MM.1S (cell line): ENCODE measurements at regions not wholly inside any gene's neighbourhood (a gene's known extent, or its start where the extent isn't known, plus 50 kb on each side); places are given as distances from the start of the nearest gene placed in this dataset.

ENCODE experiments used
- DNase-seq: peaks from one replicate; pipeline ENCODE4 v3.0.0-alpha.2; 2015
- H2AFZ ChIP-seq: fragments of 300-600 bp; sonication (generic); 2 replicates; pipeline ENCODE4 v1.6.0; 2016; ENCODE audit warnings: antibody characterized with exemption, low read length
- H3F3A ChIP-seq: fragments of 300-600 bp; sonication (generic); 2 replicates; pipeline ENCODE4 v1.6.1; 2016; ENCODE audit warnings: mild to moderate bottlenecking, antibody characterized with exemption, low read length, moderate library complexity, mixed read lengths; ENCODE audit not compliant: insufficient read depth
- H3K27ac ChIP-seq: fragments of 300-600 bp; sonication (generic); 2 replicates; pipeline ENCODE4 v1.5.1; 2016; ENCODE audit warnings: mild to moderate bottlenecking, low read length
- H3K27me3 ChIP-seq: fragments of 300-600 bp; sonication (generic); replicated peaks from 2 replicates; pipeline ENCODE4 v1.6.0; 2016; ENCODE audit warnings: low read length; ENCODE audit not compliant: insufficient read depth
- H3K36me3 ChIP-seq: fragments of 300-600 bp; sonication (generic); replicated peaks from 2 replicates; pipeline ENCODE4 v1.6.1; 2016; ENCODE audit warnings: mild to moderate bottlenecking, low read length, mixed read lengths; ENCODE audit not compliant: insufficient read depth
- H3K4me1 ChIP-seq: fragments of 300-600 bp; sonication (generic); 2 replicates; pipeline ENCODE4 v1.6.1; 2016; ENCODE audit warnings: low read length, mixed read lengths
- H3K4me2 ChIP-seq: fragments of 300-600 bp; sonication (generic); 2 replicates; pipeline ENCODE4 v1.6.0; 2016; ENCODE audit warnings: low read depth, low read length
- H3K4me3 ChIP-seq: fragments of 300-600 bp; sonication (generic); 2 replicates; pipeline ENCODE4 v1.5.1; 2016; ENCODE audit warnings: low read length, mixed read lengths
- H3K79me2 ChIP-seq: fragments of 300-600 bp; sonication (generic); 2 replicates; pipeline ENCODE4 v1.6.1; 2016; ENCODE audit warnings: mixed run types, low read length, mixed read lengths
- H3K9ac ChIP-seq: fragments of 300-600 bp; sonication (generic); 2 replicates; pipeline ENCODE4 v1.6.1; 2016; ENCODE audit warnings: low read length, mixed read lengths
- H3K9me2 ChIP-seq: fragments of 300-600 bp; sonication (generic); replicated peaks from 2 replicates; pipeline ENCODE4 v1.6.1; 2016; ENCODE audit warnings: mild to moderate bottlenecking, low read length, mixed read lengths; ENCODE audit not compliant: insufficient read depth
- H3K9me3 ChIP-seq: fragments of 300-600 bp; sonication (generic); replicated peaks from 2 replicates; pipeline ENCODE4 v1.6.1; 2016; ENCODE audit warnings: mild to moderate bottlenecking, low read length, mixed read lengths; ENCODE audit not compliant: insufficient read depth
- H4K20me1 ChIP-seq: fragments of 300-600 bp; sonication (generic); 2 replicates; pipeline ENCODE4 v1.6.1; 2016; ENCODE audit warnings: mild to moderate bottlenecking, low read length, moderate library complexity, mixed read lengths; ENCODE audit not compliant: insufficient read depth
- CTCF ChIP-seq: fragments of 300-600 bp; sonication (generic); IDR thresholded peaks from 2 replicates; pipeline ENCODE4 v1.5.1; 2016; ENCODE audit warnings: antibody characterized with exemption, low read length, mixed read lengths
- EZH2 ChIP-seq: fragments of 300-600 bp; sonication (generic); optimal IDR thresholded peaks from 2 replicates; pipeline ENCODE3; 2017; ENCODE audit warnings: low read depth, mild to moderate bottlenecking, antibody characterized with exemption, low read length, mixed read lengths
- EZH2phosphoT487 ChIP-seq: fragments of 300-600 bp; sonication (generic); IDR thresholded peaks from 2 replicates; pipeline ENCODE4 v1.6.1; 2018; ENCODE audit warnings: antibody characterized with exemption, low read length

GRCh38 chr18:6505498-6505875 lies 90.8 kb upstream of the L3MBTL4 start:
- Histone ChIP-seq H3K27ac (no peak overlapping the region), H3K4me3 (no peak overlapping the region), H3K9me3 (no peaks in the 10 kb centered on the region), H3K9ac (no peak overlapping the region), H4K20me1 (no peaks in the 10 kb centered on the region), H3K4me2 (no peak overlapping the region), H2AFZ (no peak overlapping the region), H3K36me3 (no peaks in the 10 kb centered on the region), H3K79me2 (no peaks in the 10 kb centered on the region), H3K4me1 (no peaks in the 10 kb centered on the region), H3K27me3 (no peaks in the 10 kb centered on the region), H3K9me2 (no peaks in the 10 kb centered on the region), H3F3A (no peaks in the 10 kb centered on the region)
- TF ChIP-seq EZH2phosphoT487 (no peak), EZH2 (no peak), CTCF (no peak)
- no peak for DNase-seq

GRCh38 chr18:6509417-6509816 lies 94.7 kb upstream of the L3MBTL4 start:
- TF ChIP-seq EZH2 (no peak), EZH2phosphoT487 (no peak)
- no peaks in the 10 kb centered on the region for H4K20me1 ChIP-seq
- no peaks in the 10 kb centered on the region for H3F3A ChIP-seq
- H2AFZ ChIP-seq, result no peak overlapping the region
- no peaks in the 10 kb centered on the region for H3K9me2 ChIP-seq
- H3K79me2 ChIP-seq, result no peaks in the 10 kb centered on the region
- H3K36me3 ChIP-seq, result no peaks in the 10 kb centered on the region
- no peaks in the 10 kb centered on the region for H3K4me1 ChIP-seq
- H3K27me3 ChIP-seq, result no peaks in the 10 kb centered on the region
- no peak overlapping the region for H3K4me3 ChIP-seq
- DNase-seq, result no peak
- no peak overlapping the region for H3K4me2 ChIP-seq
- no peak overlapping the region for H3K27ac ChIP-seq
- H3K9me3 ChIP-seq, result no peaks in the 10 kb centered on the region
- no peak overlapping the region for H3K9ac ChIP-seq

- TF ChIP-seq CTCF, result no peak
- TF ChIP-seq EZH2phosphoT487, result no peak
- TF ChIP-seq EZH2, result no peak
- no peak overlapping the region for H3K4me3 ChIP-seq
- H4K20me1 ChIP-seq, result no peaks in the 10 kb centered on the region
- no peaks in the 10 kb centered on the region for H3K9me3 ChIP-seq
- DNase-seq, result no peak
- H3F3A ChIP-seq, result no peaks in the 10 kb centered on the region
- H3K36me3 ChIP-seq, result no peaks in the 10 kb centered on the region
- no peaks in the 10 kb centered on the region for H3K9me2 ChIP-seq
- no peaks in the 10 kb centered on the region for H3K79me2 ChIP-seq
- H3K4me1 ChIP-seq, result no peaks in the 10 kb centered on the region
- no peak overlapping the region for H3K27ac ChIP-seq
- H3K9ac ChIP-seq, result no peak overlapping the region
- H3K27me3 ChIP-seq, result no peaks in the 10 kb centered on the region
- no peak overlapping the region for H3K4me2 ChIP-seq
- H2AFZ ChIP-seq, result no peak overlapping the region
Observed at GRCh38 chr18:6509832-6510231, 95.1 kb upstream of the L3MBTL4 start.

- H3F3A ChIP-seq, result no peaks in the 10 kb centered on the region
- H3K9me3 ChIP-seq, result no peaks in the 10 kb centered on the region
- H3K4me3 ChIP-seq, result no peak overlapping the region
- no peaks in the 10 kb centered on the region for H3K27me3 ChIP-seq
- H3K4me2 ChIP-seq, result no peak overlapping the region
- no peak for DNase-seq
- no peaks in the 10 kb centered on the region for H3K36me3 ChIP-seq
- no peaks in the 10 kb centered on the region for H4K20me1 ChIP-seq
- TF ChIP-seq EZH2phosphoT487, result no peak
- no peak for TF ChIP-seq CTCF
- no peak for TF ChIP-seq EZH2
- H3K27ac ChIP-seq, result no peak overlapping the region
- H3K4me1 ChIP-seq, result no peaks in the 10 kb centered on the region
- H2AFZ ChIP-seq, result no peak overlapping the region
- H3K9ac ChIP-seq, result no peak overlapping the region
- H3K79me2 ChIP-seq, result no peaks in the 10 kb centered on the region
- H3K9me2 ChIP-seq, result no peaks in the 10 kb centered on the region
Observed at GRCh38 chr18:6520901-6521300, 106.2 kb upstream of the L3MBTL4 start.
